DMS79 treated with DMSO at 0.1 percent for 48 hours (cell line): ENCODE measurements at regions not wholly inside any gene's neighbourhood (a gene's known extent, or its start where the extent isn't known, plus 50 kb on each side); places are given as distances from the start of the nearest gene placed in this dataset.

Source experiments
- DNase-seq: peaks from one replicate; lab custom pipeline; 2025; lab: John Stamatoyannopoulos, UW

DNA sequence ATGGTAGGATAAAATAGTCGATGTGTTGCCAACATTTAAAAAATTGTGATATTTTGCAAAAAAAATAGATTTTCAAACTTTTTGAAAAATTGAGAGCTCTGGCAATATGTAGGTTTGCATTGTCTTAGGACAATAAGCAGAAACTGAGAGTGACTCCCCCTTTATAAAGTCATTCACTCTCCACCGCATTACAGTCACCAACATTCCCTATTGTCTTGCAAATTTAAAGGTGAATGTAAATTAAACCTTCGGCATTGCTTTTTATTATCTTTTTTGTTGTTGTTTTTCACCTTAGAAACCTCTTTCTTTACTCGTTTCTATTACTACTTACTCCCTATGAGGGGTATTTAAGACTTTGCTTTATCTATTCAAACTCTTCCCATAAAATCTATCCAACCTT is 944.2 kb downstream of the DTWD2 start:
- no peak for DNase-seq

DNA sequence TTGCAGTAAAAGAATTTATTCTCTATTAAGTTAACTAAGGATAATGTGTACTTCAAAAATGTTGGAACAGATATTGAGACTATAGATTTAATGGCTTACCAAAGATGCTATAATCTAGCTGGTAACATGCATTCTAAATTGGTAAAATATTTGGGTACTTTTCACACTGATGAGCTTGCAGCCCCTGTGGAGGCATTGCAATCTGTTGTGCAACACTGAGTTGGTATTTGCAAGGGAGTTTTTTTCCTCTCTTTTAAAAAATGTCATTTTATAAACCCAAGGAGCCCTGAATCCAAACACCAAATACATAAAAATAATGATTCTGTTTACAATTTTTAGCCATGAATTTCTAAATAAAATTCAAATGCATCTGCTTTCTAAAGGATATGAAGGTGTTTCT is 944.8 kb downstream of the DTWD2 start:
- no peak for DNase-seq

DNA sequence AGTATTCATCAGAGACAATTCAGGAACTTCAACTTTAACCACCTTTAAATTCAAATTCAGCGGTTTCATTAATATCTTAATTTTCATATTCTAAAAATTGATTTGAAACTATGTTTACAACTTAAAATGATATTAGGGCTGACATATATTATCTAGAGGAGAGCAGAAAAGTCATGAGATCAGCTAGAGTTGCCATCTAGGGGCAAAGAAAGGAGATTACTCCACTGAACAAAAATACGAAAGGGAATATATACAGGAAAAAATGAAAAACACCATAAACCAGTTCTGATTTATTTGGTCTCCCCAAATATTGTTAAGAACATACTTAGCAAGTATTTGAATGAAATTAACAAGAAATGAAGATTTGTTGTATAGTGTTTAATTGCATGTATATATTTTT is 946.3 kb downstream of the DTWD2 start:
- no peak for DNase-seq

DNA sequence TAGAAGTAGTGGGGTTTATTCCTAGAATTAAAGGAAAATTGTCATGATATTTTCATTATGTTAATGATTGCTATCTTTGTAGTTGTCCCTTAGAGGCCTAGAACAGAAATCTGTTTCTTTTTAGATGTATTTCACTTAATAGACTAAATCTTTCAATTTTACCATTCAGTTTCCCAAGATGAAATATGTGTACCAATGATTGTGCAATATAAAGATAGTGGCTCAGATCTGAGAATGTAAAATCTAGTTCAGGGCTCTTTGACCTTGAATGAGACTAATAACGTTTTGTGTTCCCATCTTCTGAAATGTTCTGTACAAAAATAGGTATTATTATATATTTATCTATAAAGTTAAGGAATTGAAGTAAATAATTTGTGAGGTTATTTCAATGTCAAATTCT is 947.9 kb downstream of the DTWD2 start:
- no peak for DNase-seq

DNA sequence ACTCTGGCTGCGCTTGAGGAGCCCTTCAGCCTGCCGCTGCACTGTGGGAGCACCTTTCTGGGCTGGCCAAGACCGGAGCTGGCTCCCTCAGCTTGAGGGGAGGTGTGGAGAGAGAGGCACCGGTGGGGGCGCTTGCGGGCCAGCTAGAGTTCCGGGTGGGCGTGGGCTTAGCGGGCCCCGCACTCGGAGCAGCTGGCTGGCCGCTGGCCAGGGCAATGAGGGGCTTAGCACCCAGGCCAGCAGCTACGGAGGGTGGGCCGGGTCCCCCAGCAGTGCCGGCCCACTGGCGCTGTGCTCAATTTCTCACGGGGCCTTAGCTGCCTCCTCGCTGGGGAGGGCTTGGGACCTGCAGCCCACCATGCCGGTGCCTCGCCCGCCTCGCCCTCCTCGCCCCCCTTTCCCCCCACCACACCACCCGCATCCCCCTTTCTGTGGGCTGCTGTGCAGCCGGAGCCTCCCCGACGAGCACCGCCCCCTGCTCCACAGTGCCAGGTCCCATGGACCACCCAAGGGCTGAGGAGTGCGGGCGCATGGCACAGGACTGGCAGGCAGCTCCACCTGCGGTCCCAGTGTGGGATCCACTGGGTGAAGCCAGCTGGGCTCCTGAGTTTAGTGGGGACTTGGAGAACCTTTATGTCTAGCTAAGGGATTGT is 954.5 kb downstream of the DTWD2 start:
- no peak for DNase-seq

DNA sequence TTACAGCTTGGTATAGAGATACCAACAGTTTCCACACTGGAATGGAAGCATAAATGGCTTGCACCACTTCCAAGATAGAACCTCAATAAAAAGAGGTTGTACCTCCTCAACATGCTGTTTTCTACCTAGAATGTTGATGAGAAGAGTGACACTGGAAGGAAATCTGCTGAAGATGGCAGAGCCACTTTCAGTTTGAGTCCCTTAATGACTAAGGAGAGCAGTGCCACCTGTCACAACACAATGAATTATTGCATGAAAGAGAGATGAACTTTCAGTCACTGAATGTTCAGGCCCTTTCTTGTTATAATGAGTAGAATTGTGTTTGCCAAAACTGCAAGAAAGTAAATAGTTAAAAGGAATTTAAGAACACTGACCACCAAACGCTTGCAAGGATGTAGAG is 958.5 kb downstream of the DTWD2 start:
- DNase-seq, result no peak

DNA sequence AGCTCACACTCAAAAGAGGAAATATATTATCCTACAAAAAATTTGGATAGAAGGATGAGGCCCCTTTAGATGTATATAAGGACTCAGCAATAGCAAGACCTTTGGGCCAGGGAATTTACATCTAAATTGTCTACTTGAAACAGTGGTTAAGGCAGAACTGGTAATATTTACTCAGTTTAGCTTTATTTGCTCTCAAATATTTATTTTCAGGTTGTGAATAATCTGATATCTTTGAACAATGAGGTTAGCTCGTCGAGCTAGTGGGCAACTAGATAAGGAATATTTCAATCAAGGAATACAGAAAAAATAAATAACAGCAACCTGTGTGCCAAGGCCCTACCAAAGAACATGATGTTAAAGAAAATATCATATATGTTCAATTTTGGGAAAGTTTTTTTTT is 966.3 kb downstream of the DTWD2 start:
- no peak for DNase-seq

DNA sequence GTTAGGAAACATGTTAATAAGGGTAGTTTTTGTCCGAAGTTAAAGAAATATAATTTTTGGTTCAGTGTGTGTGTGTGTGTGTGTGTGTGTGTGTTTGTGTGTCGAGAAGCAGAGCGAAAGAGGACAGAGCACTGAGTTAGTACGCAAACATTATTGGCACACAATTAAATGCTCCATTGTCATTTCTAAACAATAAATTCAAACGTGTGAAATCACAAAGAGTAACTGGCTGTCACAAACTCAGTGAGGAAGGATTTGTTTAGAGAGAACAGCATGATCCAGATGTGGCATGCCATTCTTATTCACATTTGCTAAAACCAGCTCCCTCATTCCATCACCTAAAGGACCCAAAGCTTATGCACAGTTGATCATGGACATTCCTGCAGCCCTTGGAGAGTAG is 970.8 kb downstream of the DTWD2 start:
- no peak for DNase-seq

DNA sequence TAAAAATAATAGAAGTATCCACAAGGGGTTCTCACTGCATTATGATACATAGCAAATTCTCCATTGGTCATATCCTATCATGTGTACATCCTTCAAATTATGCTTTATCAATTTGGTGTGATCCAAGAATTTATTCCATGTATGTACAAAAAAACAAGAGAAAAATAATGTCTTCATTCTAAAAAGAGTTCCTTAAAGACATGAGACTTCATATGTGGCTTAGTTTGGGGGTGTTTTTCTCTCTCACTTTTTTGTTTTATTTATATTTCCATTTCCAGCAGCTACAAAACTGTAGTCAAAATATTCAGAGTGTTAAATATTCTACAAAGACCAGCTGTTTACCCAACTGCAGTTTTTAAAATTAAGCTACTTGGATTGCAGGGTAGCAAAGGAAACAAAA is 972.0 kb downstream of the DTWD2 start:
- no peak for DNase-seq

DNA sequence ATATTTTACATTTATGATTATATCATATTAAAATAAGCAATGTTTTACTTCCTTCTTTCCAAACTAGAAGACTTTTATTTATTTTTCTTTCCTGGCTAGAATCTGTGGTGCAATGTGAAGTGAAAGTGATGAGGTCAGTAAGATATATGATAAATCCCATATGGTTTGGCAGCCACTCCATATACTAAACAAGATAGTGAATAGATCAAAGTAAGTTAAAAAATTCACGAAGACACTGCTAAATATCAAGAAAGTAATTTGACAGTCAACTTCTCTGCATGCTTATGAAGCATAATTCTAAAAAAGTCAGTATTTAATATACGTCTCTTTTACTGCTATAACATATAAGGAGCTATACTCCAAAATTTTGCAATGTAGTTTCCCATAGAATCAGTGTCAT is 972.8 kb downstream of the DTWD2 start:
- DNase-seq, result no peak

DNA sequence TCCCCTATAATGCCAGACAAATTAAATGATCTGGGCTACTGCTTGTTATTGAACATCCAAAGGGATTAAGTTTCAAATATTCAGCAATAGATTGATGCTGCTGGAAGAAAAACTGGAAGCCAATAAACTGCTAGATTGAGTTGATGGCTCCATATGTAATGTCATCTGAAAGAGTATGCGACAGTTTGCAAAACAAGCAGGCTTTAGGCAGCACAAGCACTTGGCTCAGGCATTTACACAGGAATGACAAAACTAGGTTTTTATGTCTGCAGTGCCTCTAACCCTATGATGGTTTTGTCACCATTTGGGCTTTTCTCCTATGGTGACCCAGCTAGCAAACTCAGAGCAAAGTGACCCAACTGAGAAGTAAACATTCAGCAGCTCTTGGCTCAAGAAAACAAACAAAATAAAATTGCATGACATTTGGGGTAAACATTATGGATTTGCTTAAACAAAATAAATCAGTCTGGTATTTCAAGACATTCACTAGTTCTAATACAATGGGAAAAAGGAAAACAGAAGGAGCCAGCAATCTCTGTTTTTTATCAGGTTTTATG is 978.5 kb downstream of the DTWD2 start:
- no peak for DNase-seq

DNA sequence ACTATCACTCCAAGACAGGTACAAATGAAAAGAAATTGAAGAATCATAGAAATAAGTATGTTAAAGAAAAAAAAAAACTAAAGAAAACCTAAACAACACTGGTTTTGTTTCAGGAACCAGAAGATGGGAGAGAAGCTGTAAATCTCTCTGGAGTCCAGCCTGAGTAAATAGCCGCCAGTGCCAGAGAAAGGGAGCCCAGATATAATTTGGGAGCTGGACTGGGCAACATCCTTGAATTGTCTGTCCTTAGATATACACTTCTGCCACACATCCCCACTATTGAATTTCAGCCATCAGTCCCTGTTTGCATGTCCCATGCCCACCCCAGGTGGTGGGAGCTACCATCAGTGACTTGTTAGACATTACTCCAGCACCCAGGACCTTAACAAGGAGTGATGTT is 979.6 kb downstream of the DTWD2 start:
- DNase-seq, result no peak

DNA sequence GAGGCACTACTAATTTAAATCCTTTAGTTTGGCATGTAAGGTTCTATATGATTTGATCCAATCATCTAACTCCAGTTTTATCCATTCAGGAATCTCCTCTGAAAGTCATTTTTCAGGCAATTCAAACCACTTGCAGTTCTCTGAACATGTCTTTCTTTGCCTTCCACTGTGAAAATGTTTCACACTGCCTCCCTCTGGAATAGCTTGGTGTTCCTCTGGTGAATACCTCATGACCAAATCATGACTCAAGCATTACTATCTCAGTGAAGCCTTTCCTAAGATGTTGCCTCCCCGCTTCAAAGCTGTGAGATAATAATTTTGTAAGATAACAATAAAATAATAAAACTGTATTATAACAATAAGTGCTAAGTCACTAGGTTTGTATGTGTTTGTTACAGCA is 981.1 kb downstream of the DTWD2 start:
- DNase-seq, result no peak

DNA sequence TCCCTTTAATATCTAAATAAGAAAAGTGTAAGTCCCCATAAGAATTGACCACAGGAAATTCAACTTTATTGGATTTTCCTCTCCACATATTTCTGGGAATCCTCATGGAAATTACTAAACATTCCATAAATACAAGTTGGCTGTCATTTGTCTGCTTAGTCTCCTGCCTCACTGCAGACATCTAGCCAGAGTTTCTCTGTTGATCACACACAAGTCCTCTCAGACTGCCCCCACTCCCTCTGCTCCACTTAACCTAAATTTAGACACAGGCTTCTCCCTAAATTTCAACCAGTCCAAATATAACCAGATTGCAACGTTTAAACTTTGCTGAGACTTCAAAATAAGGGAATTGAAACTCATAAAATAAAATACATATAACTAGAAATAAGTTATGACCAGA is 982.1 kb downstream of the DTWD2 start:
- no peak for DNase-seq

DNA sequence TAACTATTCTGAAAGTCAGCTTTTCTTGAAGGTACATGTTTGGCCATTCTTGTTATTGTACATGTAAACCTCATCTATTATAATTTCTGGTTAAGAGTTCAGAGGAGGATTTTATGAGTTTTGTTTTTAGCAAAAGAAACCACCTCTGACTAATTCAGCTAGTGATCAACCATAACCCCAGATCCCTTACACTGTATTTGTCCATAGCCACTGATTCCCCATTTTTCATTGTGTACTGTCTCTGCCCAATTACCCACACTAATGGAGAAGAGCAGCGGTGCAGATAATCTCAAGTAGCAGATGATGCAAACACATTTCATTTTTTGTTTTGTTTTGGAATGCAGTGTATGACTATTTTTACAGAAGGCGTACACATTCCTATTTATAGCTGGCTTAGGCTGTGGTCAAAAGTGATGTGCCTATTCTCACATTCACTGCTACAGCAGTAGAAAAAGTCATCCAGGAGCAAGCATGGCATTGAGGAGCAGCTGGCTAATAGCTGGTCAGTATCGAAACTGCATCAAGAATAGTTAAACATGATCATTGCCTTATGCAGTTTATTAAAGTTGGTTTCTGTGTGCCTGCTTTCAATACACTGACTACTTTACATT is 988.3 kb downstream of the DTWD2 start:
- peak; percentile 3 for DNase-seq

DNA sequence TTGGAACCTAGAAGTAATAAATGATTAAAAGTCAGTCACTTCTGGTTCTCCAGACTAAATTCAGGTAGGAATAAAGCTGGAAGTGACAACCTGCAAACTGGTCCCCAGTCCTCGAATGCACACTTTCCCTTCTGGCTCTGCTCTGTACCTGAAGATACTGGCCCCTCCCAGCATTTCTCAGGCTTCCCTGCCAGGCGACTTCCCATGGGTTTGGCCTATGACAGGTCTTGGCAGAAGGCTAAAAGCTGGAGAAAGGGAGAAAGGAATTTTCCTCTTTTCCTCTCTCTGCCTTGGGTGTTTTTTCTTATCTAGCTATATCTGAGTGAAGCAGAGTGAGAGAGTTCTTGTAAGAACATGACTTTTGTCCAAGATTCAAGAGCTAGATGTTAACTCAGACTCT is 1005.7 kb downstream of the DTWD2 start:
- DNase-seq, result no peak

DNA sequence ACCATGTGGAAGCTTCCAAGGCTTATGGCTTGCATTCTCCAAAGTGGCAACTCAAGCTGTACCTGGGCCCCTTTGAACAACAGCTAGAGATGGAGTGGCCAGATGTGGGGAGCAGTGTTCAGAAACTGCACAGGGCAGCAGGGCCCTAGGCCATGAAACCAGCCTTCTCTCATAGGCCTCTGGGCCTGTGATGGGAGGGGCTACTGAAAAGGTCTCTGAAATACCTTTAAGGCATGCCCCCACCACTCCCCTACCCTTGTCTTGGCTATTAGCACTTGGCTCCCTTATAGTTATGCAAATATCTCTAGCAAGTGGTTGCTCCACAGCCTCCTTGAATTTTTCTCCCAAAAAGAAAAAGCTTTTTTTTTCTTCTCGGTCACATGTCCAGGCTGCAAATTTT is 1014.6 kb downstream of the DTWD2 start:
- DNase-seq, result no peak

DNA sequence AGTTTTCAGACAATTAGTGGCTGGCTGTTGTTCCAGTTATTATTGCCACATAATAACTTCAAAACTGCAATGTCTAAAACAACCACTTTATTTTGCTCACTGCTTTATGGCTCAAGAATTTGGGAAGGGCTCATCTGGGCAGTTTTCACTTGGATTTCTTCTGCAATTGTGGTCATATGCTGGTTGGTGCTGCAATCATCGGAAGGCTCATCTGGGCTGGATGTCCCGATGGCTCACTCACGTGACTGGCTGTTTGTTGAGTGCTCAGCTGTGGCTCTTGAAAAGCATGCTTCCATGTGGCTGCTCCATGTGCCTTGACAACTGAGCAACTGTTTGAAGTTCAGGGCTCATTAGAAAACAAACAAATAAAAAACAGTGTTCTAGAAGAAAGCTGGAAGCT is 1032.5 kb downstream of the DTWD2 start:
- no peak for DNase-seq

DNA sequence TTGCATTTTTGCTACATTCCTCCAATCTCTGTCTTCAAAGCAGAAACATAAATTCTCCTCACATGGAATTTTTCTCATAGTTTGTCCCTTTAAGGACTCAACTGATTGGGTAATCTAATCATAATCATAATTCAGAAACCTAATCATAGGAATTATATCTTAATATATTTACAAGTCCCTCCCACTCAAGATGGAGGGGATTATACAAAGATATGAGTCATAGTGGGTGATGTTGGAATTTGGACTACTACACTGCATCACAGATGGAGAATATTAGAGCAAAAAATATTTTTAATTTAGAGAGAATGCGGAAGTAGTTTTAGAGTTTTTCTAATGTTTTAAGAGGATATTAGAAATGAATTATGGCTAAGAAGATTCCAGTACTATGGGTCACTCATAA is 1034.0 kb downstream of the DTWD2 start:
- no peak for DNase-seq

DNA sequence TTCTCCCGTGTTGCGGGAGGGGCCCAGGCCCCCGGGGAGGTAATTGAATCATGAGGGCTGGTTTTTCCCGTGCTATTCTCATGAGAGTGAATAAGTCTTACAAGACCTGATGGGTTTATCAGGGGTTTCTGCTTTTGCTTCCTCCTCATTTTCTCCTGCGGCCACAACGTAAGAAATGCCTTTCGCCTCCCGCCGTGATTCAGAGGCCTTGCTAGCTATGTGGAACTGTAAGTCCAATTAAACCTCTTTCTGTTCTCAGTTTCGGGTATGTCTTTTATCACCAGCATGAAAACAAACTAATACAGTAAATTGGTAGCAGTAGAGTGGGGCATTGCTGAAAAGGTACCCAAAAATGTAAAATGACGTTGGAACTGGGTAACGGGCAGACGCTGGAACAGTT is 1035.1 kb downstream of the DTWD2 start:
- no peak for DNase-seq

DNA sequence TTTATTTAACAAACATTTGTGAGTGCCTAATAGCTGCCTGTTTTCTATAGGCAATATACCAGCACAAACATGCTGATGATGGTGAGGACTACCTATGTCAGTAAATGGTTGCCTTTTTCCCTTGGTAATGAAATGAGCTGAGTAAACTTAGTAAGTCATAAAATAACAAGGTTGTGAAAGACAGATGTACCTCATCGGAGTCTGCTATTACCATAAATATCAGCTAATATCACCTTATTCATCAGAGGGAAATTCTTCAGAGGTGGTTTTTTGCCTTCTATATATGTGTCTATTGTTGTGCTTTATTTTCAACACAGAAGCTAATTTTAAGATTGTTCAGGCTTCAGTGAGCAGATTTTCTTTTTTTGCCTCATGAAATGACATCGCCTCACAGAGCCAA is 1040.5 kb downstream of the DTWD2 start:
- no peak for DNase-seq

DNA sequence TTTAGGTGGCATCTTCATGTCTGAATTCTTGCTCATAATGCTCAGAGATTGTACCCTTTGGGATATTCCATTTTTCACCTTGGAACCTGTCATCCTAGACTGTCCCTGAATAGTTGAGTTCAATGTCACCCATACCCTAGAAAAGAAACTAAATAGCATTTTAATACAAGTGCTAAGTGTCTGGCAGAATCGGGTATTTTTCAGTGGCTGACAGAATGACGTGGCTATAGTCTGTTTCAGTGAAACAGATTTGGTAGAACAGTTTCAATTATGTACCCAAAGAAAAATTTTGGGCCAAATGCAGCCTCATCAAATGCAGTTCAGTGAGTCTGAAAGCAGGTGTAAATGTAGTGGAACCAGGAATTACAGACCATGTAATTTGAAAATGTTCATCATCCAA is 1041.2 kb downstream of the DTWD2 start:
- DNase-seq, result no peak

DNA sequence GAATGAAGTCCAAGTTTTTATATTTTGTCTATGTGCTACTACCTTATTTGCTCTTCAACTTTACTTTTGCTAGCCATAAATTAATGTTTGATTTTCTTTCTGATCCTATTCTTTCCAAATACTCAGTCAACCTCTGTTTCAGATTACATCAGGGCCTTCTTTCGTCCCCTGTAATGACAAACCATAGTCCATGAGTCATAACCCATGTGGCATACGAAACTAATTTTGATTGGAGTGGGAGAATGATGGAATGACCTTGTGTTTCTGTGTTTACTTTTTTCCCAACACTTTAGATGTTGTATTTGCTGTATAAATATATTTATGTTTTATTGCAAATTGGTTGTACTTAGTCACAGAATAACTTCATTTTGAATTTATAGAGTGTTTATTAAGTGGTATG is 1043.1 kb downstream of the DTWD2 start:
- DNase-seq, result no peak

DNA sequence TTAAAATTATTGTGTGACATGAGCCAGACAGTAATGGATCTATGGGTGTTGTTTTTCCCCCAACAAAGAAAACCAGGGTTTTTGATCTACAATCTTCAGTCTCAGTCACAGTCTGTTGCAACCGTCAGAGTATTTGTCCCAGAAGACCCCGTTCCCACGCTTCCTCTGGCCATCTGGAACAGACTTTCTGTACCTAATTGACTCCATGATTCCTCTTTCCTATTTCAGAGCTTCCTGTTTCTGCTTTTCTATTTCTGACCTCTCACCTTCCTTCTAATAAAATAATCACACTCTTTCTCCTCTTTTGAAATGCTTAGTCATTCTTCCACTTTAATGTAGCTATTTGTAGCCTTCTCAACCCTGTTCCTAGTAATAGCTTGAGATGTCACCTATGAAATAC is 1044.8 kb downstream of the DTWD2 start:
- DNase-seq, result no peak
